OCI-LY3 (cell line): ENCODE measurements at regions not wholly inside any gene's neighbourhood (a gene's known extent, or its start where the extent isn't known, plus 50 kb on each side); places are given as distances from the start of the nearest gene placed in this dataset.

Source experiments
- EZH2phosphoT487 ChIP-seq: fragments of 200-600 bp; shearing (Covaris generic); IDR thresholded peaks from 2 replicates; pipeline ENCODE4 v1.6.1; 2018; ENCODE audit warnings: antibody characterized with exemption, mixed run types, low read depth
- TF ChIP-seq, protein P1 (sequence below): fragments of 200-600, 300-600 bp; sonication (generic); IDR thresholded peaks from 2 replicates; pipeline ENCODE4 v1.5.1; 2014; ENCODE audit warnings: antibody characterized with exemption, low read length, low read depth

DNA sequence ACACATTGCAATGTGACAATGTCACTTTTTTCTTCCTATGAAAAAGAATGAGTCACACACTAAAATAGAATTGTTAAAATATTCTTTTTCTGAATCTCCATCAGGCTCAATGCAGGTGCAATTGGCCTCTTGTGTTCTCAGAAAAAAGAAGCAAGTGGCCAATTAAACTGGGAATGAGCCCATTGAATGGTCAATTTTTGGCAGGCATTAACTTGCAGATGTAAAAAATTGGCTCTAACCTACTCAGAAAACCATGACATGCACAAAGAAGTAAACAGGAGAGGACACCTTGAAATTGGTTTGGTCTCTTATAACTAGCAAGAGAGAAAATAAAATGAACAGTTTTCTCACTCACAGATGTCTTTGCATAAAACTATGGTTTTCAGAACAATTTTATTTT, 820.8 kb downstream of the TBL1XR1 start:
- TF ChIP-seq, protein P1, sequence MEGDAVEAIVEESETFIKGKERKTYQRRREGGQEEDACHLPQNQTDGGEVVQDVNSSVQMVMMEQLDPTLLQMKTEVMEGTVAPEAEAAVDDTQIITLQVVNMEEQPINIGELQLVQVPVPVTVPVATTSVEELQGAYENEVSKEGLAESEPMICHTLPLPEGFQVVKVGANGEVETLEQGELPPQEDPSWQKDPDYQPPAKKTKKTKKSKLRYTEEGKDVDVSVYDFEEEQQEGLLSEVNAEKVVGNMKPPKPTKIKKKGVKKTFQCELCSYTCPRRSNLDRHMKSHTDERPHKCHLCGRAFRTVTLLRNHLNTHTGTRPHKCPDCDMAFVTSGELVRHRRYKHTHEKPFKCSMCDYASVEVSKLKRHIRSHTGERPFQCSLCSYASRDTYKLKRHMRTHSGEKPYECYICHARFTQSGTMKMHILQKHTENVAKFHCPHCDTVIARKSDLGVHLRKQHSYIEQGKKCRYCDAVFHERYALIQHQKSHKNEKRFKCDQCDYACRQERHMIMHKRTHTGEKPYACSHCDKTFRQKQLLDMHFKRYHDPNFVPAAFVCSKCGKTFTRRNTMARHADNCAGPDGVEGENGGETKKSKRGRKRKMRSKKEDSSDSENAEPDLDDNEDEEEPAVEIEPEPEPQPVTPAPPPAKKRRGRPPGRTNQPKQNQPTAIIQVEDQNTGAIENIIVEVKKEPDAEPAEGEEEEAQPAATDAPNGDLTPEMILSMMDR = no peak
- no peak for TF ChIP-seq EZH2phosphoT487
